HFFc6 (cell line): ENCODE measurements at regions not wholly inside any gene's neighbourhood (a gene's known extent, or its start where the extent isn't known, plus 50 kb on each side); places are given as distances from the start of the nearest gene placed in this dataset.
A peak's percentile ranks its signal among the peaks of the same experiment; 100 is the strongest.

ENCODE experiments used
- DNase-seq: peaks from one replicate; pipeline ENCODE4 v3.0.0-alpha.2; 2018
- H3K27ac Mint-ChIP-seq: 2 replicates; pipeline ENCODE4 v1.8.0; 2020; ENCODE audit warnings: mild to moderate bottlenecking, mixed read lengths
- H3K27me3 Mint-ChIP-seq: 2 replicates; pipeline ENCODE4 v1.8.0; 2021; ENCODE audit warnings: mild to moderate bottlenecking, moderate library complexity, mixed read lengths; ENCODE audit not compliant: insufficient read depth
- H3K36me3 Mint-ChIP-seq: 2 replicates; pipeline ENCODE4 v1.8.0; 2021; ENCODE audit warnings: low read depth, mixed read lengths
- H3K4me1 Mint-ChIP-seq: 2 replicates; pipeline ENCODE4 v1.8.0; 2020; ENCODE audit warnings: low read depth, mixed read lengths
- H3K4me3 Mint-ChIP-seq: 2 replicates; pipeline ENCODE4 v1.8.0; 2020; ENCODE audit warnings: mild to moderate bottlenecking, moderate library complexity, mixed read lengths
- H3K9me3 Mint-ChIP-seq: 2 replicates; pipeline ENCODE4 v1.8.0; 2020; ENCODE audit warnings: mild to moderate bottlenecking, mixed read lengths
- TF ChIP-seq, protein P1 (sequence below): fragments of 200-600 bp; sonication (generic); IDR thresholded peaks from 2 replicates; pipeline ENCODE4 v1.5.0; 2021; ENCODE audit warnings: antibody characterized with exemption, mild to moderate bottlenecking

DNA sequence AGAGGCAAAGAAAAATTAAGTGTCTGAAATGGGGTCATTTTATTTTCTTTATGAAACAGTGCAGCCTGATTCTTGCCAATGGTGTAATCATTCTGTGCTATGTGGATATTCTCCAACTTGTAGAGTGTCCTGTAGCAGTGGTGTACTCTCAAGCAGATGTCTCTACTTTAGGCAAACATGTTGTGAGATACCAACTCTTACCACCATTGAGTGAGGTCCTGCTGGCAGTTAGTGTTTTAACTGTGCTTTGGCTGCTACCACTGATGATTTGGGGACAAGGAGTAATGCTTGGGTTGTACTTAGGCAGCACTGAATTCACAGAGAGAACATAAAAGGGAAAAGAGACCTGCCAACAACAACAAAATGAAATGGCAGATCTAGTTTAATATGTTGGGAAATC, 122.5 kb downstream of the APIP start:
- H3K36me3 Mint-ChIP-seq = no peaks in the 10 kb centered on the region; the same call in 1 of the 2 replicates
- peaks cover 10% of the 10 kb centered on the region for H3K4me1 Mint-ChIP-seq
- no peaks in the 10 kb centered on the region; the same call in 1 of the 2 replicates for H3K9me3 Mint-ChIP-seq
- TF ChIP-seq, protein P1, sequence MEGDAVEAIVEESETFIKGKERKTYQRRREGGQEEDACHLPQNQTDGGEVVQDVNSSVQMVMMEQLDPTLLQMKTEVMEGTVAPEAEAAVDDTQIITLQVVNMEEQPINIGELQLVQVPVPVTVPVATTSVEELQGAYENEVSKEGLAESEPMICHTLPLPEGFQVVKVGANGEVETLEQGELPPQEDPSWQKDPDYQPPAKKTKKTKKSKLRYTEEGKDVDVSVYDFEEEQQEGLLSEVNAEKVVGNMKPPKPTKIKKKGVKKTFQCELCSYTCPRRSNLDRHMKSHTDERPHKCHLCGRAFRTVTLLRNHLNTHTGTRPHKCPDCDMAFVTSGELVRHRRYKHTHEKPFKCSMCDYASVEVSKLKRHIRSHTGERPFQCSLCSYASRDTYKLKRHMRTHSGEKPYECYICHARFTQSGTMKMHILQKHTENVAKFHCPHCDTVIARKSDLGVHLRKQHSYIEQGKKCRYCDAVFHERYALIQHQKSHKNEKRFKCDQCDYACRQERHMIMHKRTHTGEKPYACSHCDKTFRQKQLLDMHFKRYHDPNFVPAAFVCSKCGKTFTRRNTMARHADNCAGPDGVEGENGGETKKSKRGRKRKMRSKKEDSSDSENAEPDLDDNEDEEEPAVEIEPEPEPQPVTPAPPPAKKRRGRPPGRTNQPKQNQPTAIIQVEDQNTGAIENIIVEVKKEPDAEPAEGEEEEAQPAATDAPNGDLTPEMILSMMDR = no peak
- H3K27me3 Mint-ChIP-seq = peaks cover 15% of the 10 kb centered on the region
- H3K4me3 Mint-ChIP-seq = no peak overlapping the region
- no peak for DNase-seq
- no peak overlapping the region for H3K27ac Mint-ChIP-seq

DNA sequence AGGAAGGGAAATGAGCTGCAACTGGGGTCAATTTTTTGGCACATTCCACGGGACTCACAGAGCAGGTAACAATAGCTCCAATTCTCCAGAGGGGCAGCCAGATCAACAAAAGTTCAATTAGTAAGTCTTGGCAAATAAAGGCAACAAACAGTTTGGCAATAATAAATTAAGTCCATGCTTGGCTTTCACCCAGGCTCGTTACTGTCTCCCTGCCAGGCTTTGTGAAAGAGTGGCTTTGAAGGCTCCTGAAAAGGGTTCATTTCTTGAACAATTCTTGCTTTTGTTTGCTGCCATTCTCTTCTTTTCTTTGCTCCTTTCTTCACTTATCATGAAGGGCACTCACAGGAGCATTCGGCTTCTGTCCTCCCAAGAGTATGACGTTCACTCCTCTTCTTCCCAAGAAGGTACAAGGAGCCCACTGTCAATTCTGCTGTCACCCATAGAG, 123.3 kb downstream of the APIP start:
- TF ChIP-seq, protein P1 = no peak
- Mint-ChIP-seq H3K27me3 (peaks cover 12% of the 10 kb centered on the region), H3K4me3 (no peak overlapping the region), H3K27ac (no peak overlapping the region), H3K9me3 (no peaks in the 10 kb centered on the region; the same call in 1 of the 2 replicates), H3K4me1 (peaks cover 15% of the 10 kb centered on the region), H3K36me3 (no peaks in the 10 kb centered on the region; the same call in 1 of the 2 replicates)
- no peak for DNase-seq

DNA sequence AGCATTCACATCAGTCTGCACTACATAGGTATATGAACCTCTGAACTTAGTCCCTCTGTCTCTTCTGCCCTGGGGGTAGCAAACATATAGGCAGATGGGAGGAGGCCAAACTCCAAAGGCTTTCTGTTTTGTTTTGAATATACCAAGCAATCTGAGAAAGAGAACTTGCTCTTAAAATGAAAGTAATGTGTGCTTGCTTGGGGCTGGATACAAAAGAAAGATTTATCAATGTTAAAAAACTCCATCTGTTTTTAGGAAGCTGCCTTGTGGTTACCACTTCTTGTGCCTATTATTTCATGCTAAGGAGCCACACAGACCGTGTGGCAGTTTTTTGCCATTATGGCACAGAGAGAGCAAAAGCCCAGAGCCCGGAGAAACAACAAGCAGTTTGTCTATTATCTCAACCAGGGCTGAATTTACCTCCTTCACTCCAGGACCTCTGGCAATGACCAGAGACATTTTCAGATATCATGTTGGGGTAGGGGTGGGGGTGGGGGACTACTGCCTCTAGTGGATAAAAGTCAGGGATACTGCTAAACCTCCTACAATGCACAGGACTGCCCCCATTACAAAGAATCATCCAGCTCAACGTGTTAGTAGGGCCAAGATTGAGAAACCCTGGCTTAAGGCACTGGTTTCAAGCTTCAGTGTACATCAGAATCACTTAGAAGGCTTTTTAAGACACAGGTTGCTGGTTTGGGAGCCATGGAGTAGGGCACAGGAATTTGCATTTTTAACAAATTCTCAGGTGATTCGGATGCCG, 124.2 kb downstream of the APIP start:
- Mint-ChIP-seq H3K4me3 (no peak overlapping the region), H3K36me3 (no peaks in the 10 kb centered on the region; the same call in 1 of the 2 replicates), H3K4me1 (peaks cover 24% of the 10 kb centered on the region), H3K9me3 (no peaks in the 10 kb centered on the region; the same call in 1 of the 2 replicates), H3K27me3 (peaks cover 10% of the 10 kb centered on the region), H3K27ac (no peak overlapping the region)
- TF ChIP-seq, protein P1 = no peak
- no peak for DNase-seq

DNA sequence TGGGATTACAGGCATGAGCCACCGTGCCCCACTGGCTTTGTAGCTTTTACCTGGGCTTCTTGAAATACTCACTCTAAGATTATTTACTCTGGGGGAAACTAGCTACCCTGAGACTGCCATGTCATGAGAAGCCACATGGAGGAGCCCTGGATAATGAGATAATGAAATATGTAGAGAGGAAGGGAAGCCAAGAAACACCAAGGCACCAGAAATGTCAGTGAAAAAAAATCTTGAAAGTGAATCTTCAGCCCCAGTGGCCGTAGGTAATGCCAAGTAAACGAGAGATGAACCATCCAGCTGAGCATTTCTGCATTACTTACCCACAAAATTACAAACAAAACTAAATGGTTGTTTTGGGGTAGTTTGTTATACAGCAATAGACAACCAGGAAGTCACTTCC, 125.6 kb downstream of the APIP start:
- Mint-ChIP-seq H3K4me3 (no peak overlapping the region), H3K9me3 (no peaks in the 10 kb centered on the region)

DNA sequence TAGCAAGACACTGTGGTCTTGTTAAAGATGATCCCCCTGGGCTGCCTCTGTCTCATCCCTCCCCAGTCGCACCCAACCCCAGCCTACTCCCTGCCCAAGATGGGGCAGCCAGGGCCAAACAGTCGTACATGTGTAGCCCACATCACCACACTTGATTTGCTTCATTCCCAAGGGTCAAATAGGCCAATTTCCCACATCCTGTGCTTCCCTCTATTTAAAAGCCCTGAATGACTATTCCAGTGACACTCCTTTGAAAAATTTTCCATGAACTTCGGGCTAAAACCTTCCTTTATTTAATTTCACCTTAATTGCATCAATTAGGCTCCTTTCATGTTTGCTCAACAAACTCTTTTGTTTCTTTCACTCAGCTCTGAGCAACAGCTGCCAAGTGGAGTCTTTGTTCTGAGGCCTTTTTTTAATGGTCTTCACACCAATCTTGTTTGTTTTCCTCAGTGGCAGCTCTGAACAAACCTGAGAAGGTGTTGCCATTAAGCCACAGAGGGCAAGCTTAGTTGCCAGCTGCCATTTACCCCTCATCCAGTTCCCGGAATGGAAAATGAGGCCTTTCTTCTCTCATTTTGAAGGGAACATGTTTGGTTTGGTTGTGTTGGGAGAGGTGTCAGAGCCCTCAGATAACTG, 126.9 kb downstream of the APIP start:
- Mint-ChIP-seq H3K9me3 (no peaks in the 10 kb centered on the region), H3K36me3 (no peaks in the 10 kb centered on the region; the same call in 1 of the 2 replicates), H3K4me1 (peaks cover 26% of the 10 kb centered on the region), H3K27ac (no peak overlapping the region), H3K4me3 (no peak overlapping the region), H3K27me3 (peaks cover 3% of the 10 kb centered on the region; the same call in 1 of the 2 replicates)
- DNase-seq = no peak
- TF ChIP-seq, protein P1 = no peak

More for the DNA sequence above, 125.6 kb downstream of the APIP start:
- Mint-ChIP-seq H3K4me1 (peaks cover 26% of the 10 kb centered on the region), H3K27ac (no peak overlapping the region), H3K36me3 (no peaks in the 10 kb centered on the region; the same call in 1 of the 2 replicates), H3K27me3 (peaks cover 9% of the 10 kb centered on the region)
- TF ChIP-seq, protein P1 = peak; percentile 24; the same call in 1 of the 2 replicates
- DNase-seq = no peak
